ENCODE measurements at regions not wholly inside any gene's neighbourhood (a gene's known extent, or its start where the extent isn't known, plus 50 kb on each side); places are given as distances from the start of the nearest gene placed in this dataset.

DNA sequence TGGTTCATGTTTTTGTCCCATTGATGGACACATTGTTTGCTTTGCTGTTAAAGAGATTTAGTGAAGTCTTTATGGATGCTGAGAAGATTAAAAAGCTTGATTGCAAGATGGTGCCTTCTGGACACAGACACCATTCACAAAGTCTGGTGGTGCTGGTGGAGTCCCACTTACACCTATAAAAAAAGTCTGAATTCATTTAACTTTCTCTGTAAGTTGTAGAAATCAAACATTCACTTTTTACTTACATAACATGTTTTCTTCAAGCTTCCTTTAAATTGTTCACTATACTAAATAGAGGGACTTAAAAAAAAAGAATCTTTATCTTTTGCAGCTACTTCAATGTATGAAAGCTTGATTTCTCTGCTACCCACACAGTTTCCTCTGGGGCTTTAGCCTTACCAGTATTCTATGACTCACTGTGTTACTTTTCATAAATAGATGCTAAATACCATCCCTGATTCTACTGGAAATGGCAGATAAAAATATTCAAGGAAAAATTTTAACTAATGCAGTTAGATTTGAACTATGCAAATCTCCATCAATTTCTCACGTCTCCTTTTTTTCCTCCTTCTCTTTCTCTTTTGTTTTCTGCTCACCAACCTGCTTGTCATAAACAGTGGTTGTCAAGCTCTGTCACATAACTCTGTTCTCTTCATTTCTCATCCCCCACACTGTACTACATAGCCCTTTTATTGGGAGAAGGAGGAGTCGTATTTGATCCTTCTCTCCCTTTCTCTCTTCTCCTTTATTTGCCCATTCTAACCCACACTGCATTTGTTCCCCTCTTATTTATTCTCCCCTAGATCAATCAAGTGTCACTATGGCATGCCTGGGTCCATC lies 89.7 kb downstream of the FAM76B start:
- TF ChIP-seq, protein P1, sequence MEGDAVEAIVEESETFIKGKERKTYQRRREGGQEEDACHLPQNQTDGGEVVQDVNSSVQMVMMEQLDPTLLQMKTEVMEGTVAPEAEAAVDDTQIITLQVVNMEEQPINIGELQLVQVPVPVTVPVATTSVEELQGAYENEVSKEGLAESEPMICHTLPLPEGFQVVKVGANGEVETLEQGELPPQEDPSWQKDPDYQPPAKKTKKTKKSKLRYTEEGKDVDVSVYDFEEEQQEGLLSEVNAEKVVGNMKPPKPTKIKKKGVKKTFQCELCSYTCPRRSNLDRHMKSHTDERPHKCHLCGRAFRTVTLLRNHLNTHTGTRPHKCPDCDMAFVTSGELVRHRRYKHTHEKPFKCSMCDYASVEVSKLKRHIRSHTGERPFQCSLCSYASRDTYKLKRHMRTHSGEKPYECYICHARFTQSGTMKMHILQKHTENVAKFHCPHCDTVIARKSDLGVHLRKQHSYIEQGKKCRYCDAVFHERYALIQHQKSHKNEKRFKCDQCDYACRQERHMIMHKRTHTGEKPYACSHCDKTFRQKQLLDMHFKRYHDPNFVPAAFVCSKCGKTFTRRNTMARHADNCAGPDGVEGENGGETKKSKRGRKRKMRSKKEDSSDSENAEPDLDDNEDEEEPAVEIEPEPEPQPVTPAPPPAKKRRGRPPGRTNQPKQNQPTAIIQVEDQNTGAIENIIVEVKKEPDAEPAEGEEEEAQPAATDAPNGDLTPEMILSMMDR (IDR thresholded peaks at IDR 0.05; ENCODE audit: extremely low read depth in 1 of 2, insufficient read depth in 1 of 2, low read depth in 1 of 2, low read length in 2 of 2) = no peak
- TF ChIP-seq POLR2A (IDR thresholded peaks at IDR 0.05; ENCODE audit: low read depth, low read length) (no peak), EZH2 (IDR thresholded peaks at IDR 0.05; ENCODE audit: borderline replicate concordance, low read depth, low read length, severe bottlenecking) (no peak), GATA2 (IDR thresholded peaks at IDR 0.05; ENCODE audit: insufficient read depth, insufficient read length, low read depth, low read length) (no peak)
- TF ChIP-seq, protein P2, sequence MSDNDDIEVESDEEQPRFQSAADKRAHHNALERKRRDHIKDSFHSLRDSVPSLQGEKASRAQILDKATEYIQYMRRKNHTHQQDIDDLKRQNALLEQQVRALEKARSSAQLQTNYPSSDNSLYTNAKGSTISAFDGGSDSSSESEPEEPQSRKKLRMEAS (IDR thresholded peaks at IDR 0.05; ENCODE audit: insufficient read depth, insufficient read length) = no peak

All from endothelial cell of umbilical vein (primary cell).